Spleen (tissue), 11 donors: ENCODE measurements at regions not wholly inside any gene's neighbourhood (a gene's known extent, or its start where the extent isn't known, plus 50 kb on each side); places are given as distances from the start of the nearest gene placed in this dataset.

Experiments
- DNase-seq: peaks from one replicate; pipeline ENCODE4 v3.0.0-alpha.2; 2020
- H3K27ac ChIP-seq, 8 donors: fragments of 200-600 bp; sonication (generic) in 7 of 8; 1 replicate in 4 of 8; 2 replicates in 4 of 8; pipeline versions ENCODE4 v1.5.0 to v1.8.0; 2016 to 2021; ENCODE audit warnings: inconsistent platforms in 4 of 8, mild to moderate bottlenecking in 4 of 8, moderate library complexity in 1 of 8
- H3K27me3 ChIP-seq, 7 donors: fragments of 200-600 bp; sonication (generic) in 6 of 7; replicated peaks in 1 of 7; 1 replicate in 4 of 7; 2 replicates in 3 of 7; pipeline versions ENCODE4 v1.5.0 to v1.8.0; 2016 to 2021; ENCODE audit warnings: inconsistent platforms in 3 of 7, mild to moderate bottlenecking in 1 of 7
- H3K36me3 ChIP-seq, 6 donors: fragments of 200-600 bp; sonication (generic) in 5 of 6; 1 replicate in 4 of 6; 2 replicates in 2 of 6; pipeline versions ENCODE4 v1.5.0 to v1.8.0; 2016 to 2021; ENCODE audit warnings: inconsistent platforms in 2 of 6
- H3K4me1 ChIP-seq, 6 donors: fragments of 200-600 bp; sonication (generic) in 5 of 6; 1 replicate in 3 of 6; 2 replicates in 3 of 6; pipeline versions ENCODE4 v1.5.0 to v1.8.0; 2016 to 2021; ENCODE audit warnings: inconsistent platforms in 3 of 6
- H3K4me3 ChIP-seq, 8 donors: fragments of 200-600 bp; sonication (generic) in 7 of 8; 1 replicate in 4 of 8; 2 replicates in 4 of 8; pipeline versions ENCODE4 v1.5.0 to v1.8.0; 2016 to 2021; ENCODE audit warnings: inconsistent platforms in 4 of 8, mild to moderate bottlenecking in 4 of 8, moderate library complexity in 2 of 8
- H3K9me3 ChIP-seq, 8 donors: fragments of 200-600 bp; sonication (generic) in 7 of 8; 1 replicate in 4 of 8; 2 replicates in 4 of 8; pipeline versions ENCODE4 v1.5.0 to v1.8.0; 2016 to 2021; ENCODE audit warnings: inconsistent platforms in 4 of 8
- POLR2A ChIP-seq, 3 donors: fragments of 450-650 bp; IDR thresholded peaks; one replicate each; pipeline ENCODE4 v1.5.1; 2017; ENCODE audit warnings: antibody characterized with exemption in 3 of 3, mild to moderate bottlenecking in 1 of 3
- POLR2AphosphoS5 ChIP-seq, 3 donors: sonication (generic); formaldehyde crosslinking; IDR thresholded peaks; one replicate each; pipeline ENCODE4 v1.5.1; 2017; ENCODE audit warnings: antibody characterized with exemption in 3 of 3
- WGBS, 5 donors: extraction: QIAGEN DNeasy Blood & Tissue Kit in 3 of 5; methylation state at CpG; one replicate each; pipeline versions ENCODE4 v1.1.5 to v1.1.7; 2013 to 2018; 5-methylcytosine and 5-hydroxymethylcytosine counted together
- intact Hi-C: fragments of 100-400 bp; cut with DNase I; formaldehyde crosslinking; loops from one replicate; pipeline ENCODE4 v1.15.0; 2023; ENCODE audit warnings: low total_unique reads
- TF ChIP-seq, protein P1 (sequence below), 11 experiments: fragments of 200-600 bp in 7 of 11; fragments of 450-650 bp in 4 of 11; sonication (generic) in 4 of 11; IDR thresholded peaks in 8 of 11; conservative IDR thresholded peaks in 3 of 11; 1 replicate in 7 of 11; 2 replicates in 4 of 11; pipeline versions ENCODE4 v1.4.0 to v1.8.0; 2016 to 2021; ENCODE audit warnings: antibody characterized with exemption in 11 of 11, inconsistent platforms in 4 of 11, mild to moderate bottlenecking in 1 of 11
- donor health status: healthy with polysubstance abuse.
- donor health status: DM: no; HTN: no; CAD: no; lungs with moderate emphysema.
- donor health status: DM: no; HTN: no; CAD: no.
- donor health status: Bipolar disorder and iron deficiency.
- donor health status: healthy.
- donor health status: DM: no; HTN: no; CAD: no.
- donor health status: DM: yes; HTN: yes; CAD: no.

GRCh38 chr1:36641776-36642175, 159.1 kb upstream of the CSF3R start:
- Histone ChIP-seq H3K4me3 (no peak overlapping the region), H3K36me3 (no peaks in the 10 kb centered on the region), H3K27ac (no peak overlapping the region), H3K4me1 (no peaks in the 10 kb centered on the region), H3K27me3 (peaks cover 0 to 31% (median 0%) of the 10 kb centered on the region in 7 donors), H3K9me3 (no peaks in the 10 kb centered on the region)
- 84 to 91% (median 89%) methylated on average over 1 of the region's 1 CpG for WGBS, 5 donors
- TF ChIP-seq POLR2AphosphoS5 (IDR thresholded peaks at IDR 0.05) (no peak), POLR2A (IDR thresholded peaks at IDR 0.05) (no peak)
- TF ChIP-seq, protein P1, sequence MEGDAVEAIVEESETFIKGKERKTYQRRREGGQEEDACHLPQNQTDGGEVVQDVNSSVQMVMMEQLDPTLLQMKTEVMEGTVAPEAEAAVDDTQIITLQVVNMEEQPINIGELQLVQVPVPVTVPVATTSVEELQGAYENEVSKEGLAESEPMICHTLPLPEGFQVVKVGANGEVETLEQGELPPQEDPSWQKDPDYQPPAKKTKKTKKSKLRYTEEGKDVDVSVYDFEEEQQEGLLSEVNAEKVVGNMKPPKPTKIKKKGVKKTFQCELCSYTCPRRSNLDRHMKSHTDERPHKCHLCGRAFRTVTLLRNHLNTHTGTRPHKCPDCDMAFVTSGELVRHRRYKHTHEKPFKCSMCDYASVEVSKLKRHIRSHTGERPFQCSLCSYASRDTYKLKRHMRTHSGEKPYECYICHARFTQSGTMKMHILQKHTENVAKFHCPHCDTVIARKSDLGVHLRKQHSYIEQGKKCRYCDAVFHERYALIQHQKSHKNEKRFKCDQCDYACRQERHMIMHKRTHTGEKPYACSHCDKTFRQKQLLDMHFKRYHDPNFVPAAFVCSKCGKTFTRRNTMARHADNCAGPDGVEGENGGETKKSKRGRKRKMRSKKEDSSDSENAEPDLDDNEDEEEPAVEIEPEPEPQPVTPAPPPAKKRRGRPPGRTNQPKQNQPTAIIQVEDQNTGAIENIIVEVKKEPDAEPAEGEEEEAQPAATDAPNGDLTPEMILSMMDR (IDR thresholded peaks at IDR 0.05 in 8 of 11, conservative IDR thresholded peaks at IDR 0.05 in 3 of 11) = no peak
- intact Hi-C loops = no loop called here
- DNase-seq = no peak

- Histone ChIP-seq H3K36me3 (no peaks in the 10 kb centered on the region), H3K27ac (no peak overlapping the region), H3K9me3 (no peaks in the 10 kb centered on the region), H3K4me3 (no peak overlapping the region), H3K4me1 (no peaks in the 10 kb centered on the region), H3K27me3 (peaks cover 0 to 28% (median 0%) of the 10 kb centered on the region in 7 donors)
- DNase-seq = peak; percentile 29
- intact Hi-C loops = no loop called here
- WGBS, 5 donors = 88 to 100% (median 92%) methylated on average over 1 to 2 of the region's 2 CpGs
- TF ChIP-seq POLR2AphosphoS5 (IDR thresholded peaks at IDR 0.05) (no peak), POLR2A (IDR thresholded peaks at IDR 0.05) (no peak)
Observed at GRCh38 chr1:36639461-36639860, 156.7 kb upstream of the CSF3R start.

DNA sequence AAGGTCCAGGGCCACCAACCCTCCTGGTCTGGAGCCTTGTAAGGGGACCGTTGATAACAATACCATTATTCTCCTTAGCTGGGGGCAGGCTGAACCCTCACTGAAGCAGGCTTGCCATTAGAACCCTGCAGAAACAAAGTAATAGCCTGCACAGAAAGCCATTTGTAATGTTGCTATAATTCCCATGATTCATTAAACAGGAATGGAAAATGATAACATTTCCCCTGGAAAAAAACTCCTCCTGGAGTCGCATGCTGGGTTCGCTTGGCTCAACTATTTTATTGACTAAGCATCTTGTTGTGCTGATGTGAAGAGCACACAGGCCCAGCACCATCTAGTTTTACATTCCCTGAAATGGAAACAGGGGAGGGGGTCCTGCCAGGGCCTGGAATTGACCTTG, 155.6 kb upstream of the CSF3R start:
- WGBS, 5 donors = 61 to 86% (median 79%) methylated on average over 3 of the region's 3 CpGs
- H3K27ac ChIP-seq = no peak overlapping the region
- no peak for TF ChIP-seq POLR2AphosphoS5 (IDR thresholded peaks at IDR 0.05)
- TF ChIP-seq POLR2A (IDR thresholded peaks at IDR 0.05) = no peak
- TF ChIP-seq, protein P1 (IDR thresholded peaks at IDR 0.05 in 8 of 11, conservative IDR thresholded peaks at IDR 0.05 in 3 of 11) = no peak
- H3K4me3 ChIP-seq = no peak overlapping the region
- no peaks in the 10 kb centered on the region for H3K4me1 ChIP-seq
- no peak for DNase-seq
- H3K9me3 ChIP-seq = no peaks in the 10 kb centered on the region
- intact Hi-C loops = no loop called here
- H3K36me3 ChIP-seq = no peaks in the 10 kb centered on the region
- H3K27me3 ChIP-seq = peaks cover 0 to 26% (median 0%) of the 10 kb centered on the region in 7 donors

DNA sequence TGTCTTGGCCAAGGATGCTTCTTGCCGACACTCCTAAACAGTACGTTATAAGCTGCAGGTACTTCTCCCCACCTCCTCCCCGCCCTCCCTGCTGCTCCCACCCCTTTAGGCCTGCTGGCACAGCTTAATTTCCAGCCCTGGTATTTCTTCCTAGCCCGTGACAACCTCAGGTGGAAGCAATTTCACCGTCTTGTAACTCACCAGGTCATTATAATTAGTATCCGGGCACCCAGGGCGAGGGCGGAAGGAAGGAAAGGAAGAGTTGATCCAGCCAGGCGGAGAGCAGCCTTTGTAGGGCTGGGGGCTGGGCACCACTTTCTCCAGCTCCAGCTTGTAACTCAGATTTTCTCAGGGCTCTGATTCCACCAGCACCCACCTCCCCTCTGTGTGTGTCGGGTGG, 153.5 kb upstream of the CSF3R start:
- intact Hi-C loops = no loop called here
- TF ChIP-seq, protein P1 (IDR thresholded peaks at IDR 0.05 in 8 of 11, conservative IDR thresholded peaks at IDR 0.05 in 3 of 11) = no peak
- no peak for TF ChIP-seq POLR2A (IDR thresholded peaks at IDR 0.05)
- no peak for TF ChIP-seq POLR2AphosphoS5 (IDR thresholded peaks at IDR 0.05)
- no peak for DNase-seq

DNA sequence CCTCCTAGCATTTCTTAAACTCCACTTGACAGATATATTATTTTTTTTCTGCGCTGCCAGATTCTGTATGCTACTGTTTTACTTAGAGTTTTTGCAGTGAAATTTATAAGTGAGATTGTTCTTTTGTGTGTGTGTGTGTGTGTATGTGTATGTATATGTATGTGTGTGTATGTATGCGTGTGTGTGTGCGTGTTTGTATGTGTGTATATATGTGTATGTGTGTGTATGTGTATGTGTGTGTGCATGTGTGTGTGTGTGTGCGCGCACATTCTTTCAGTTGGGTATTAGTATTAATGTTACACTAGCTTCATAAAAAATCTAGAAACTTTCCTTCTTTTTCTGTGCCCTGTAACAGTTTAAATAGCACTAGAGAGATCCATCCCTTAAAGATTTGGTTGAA, 152.6 kb upstream of the CSF3R start:
- DNase-seq = no peak
- H3K36me3 ChIP-seq = no peaks in the 10 kb centered on the region
- peaks cover 0 to 26% (median 0%) of the 10 kb centered on the region in 7 donors for H3K27me3 ChIP-seq
- WGBS, 5 donors = 90 to 97% (median 93%) methylated on average over 5 of the region's 5 CpGs
- H3K4me3 ChIP-seq = no peak overlapping the region
- H3K27ac ChIP-seq = no peak overlapping the region
- no peaks in the 10 kb centered on the region for H3K9me3 ChIP-seq
- intact Hi-C loops = no loop called here
- TF ChIP-seq, protein P1 (IDR thresholded peaks at IDR 0.05 in 8 of 11, conservative IDR thresholded peaks at IDR 0.05 in 3 of 11) = no peak
- TF ChIP-seq POLR2AphosphoS5 (IDR thresholded peaks at IDR 0.05) (no peak), POLR2A (IDR thresholded peaks at IDR 0.05) (no peak)
- no peaks in the 10 kb centered on the region for H3K4me1 ChIP-seq

More for the DNA sequence above, 153.5 kb upstream of the CSF3R start:
- 77 to 85% (median 80%) methylated on average over 9 to 10 of the region's 10 CpGs for WGBS, 5 donors
- Histone ChIP-seq H3K36me3 (no peaks in the 10 kb centered on the region), H3K27ac (no peak overlapping the region), H3K4me3 (no peak overlapping the region), H3K27me3 (peaks cover 0 to 26% (median 0%) of the 10 kb centered on the region in 7 donors), H3K4me1 (no peaks in the 10 kb centered on the region), H3K9me3 (no peaks in the 10 kb centered on the region)
